ENCODE measurements at regions not wholly inside any gene's neighbourhood (a gene's known extent, or its start where the extent isn't known, plus 50 kb on each side); places are given as distances from the start of the nearest gene placed in this dataset.

GRCh38 chr2:105644174-105644980, 100.3 kb upstream of the NCK2 start:
- H3K9me3 ChIP-seq (ENCODE audit: control insufficient read depth, insufficient read depth, low read depth, low read length): no peaks in the 10 kb centered on the region
- TF ChIP-seq CTCF (conservative IDR thresholded peaks at IDR 0.05 in 1 of 2, IDR thresholded peaks at IDR 0.05 in 1 of 2; ENCODE audit: low read depth in 1 of 2, low read length in 2 of 2) (no peak), EZH2 (IDR thresholded peaks at IDR 0.05; ENCODE audit: low read length, missing control alignments) (no peak)
- H2AFZ ChIP-seq (ENCODE audit: low read length): no peak overlapping the region
- no peak overlapping the region for H3K4me3 ChIP-seq (replicated peaks in 1 of 4; ENCODE audit: control extremely low read depth in 1 of 4, insufficient read depth in 1 of 4, low read depth in 3 of 4, low read length in 4 of 4)
- H3K4me2 ChIP-seq (ENCODE audit: extremely low read depth, insufficient read depth, low read length): no peak overlapping the region
- no peaks in the 10 kb centered on the region for H4K20me1 ChIP-seq (ENCODE audit: control insufficient read depth, extremely low read depth, insufficient read depth, low read length)
- no peak overlapping the region for H3K9ac ChIP-seq (ENCODE audit: insufficient read depth, low read length)
- H3K27me3 ChIP-seq (ENCODE audit: control insufficient read depth, insufficient read depth, low read length): peaks cover 14% of the 10 kb centered on the region
- peak; percentile 13 to 19 for DNase-seq (ENCODE audit: low read depth in 2 of 2)
- peaks cover 2% of the 10 kb centered on the region for H3K4me1 ChIP-seq (ENCODE audit: control insufficient read depth, extremely low read depth, insufficient read depth, low read length)
- H3K36me3 ChIP-seq (ENCODE audit: control insufficient read depth, insufficient read depth, low read length): no peaks in the 10 kb centered on the region
- no peaks in the 10 kb centered on the region for H3K79me2 ChIP-seq (ENCODE audit: control insufficient read depth, insufficient read depth, low read length)
- no peak overlapping the region for H3K27ac ChIP-seq (ENCODE audit: insufficient read depth, low read length)

GRCh38 chr2:105643405-105644173, 101.1 kb upstream of the NCK2 start:
- no peak overlapping the region for H3K4me2 ChIP-seq (ENCODE audit: extremely low read depth, insufficient read depth, low read length)
- no peak overlapping the region for H3K9ac ChIP-seq (ENCODE audit: insufficient read depth, low read length)
- H3K79me2 ChIP-seq (ENCODE audit: control insufficient read depth, insufficient read depth, low read length): no peaks in the 10 kb centered on the region
- H2AFZ ChIP-seq (ENCODE audit: low read length): no peak overlapping the region
- H3K27ac ChIP-seq (ENCODE audit: insufficient read depth, low read length): no peak overlapping the region
- H4K20me1 ChIP-seq (ENCODE audit: control insufficient read depth, extremely low read depth, insufficient read depth, low read length): no peaks in the 10 kb centered on the region
- TF ChIP-seq EZH2 (IDR thresholded peaks at IDR 0.05; ENCODE audit: low read length, missing control alignments): no peak
- TF ChIP-seq CTCF (conservative IDR thresholded peaks at IDR 0.05 in 1 of 2, IDR thresholded peaks at IDR 0.05 in 1 of 2; ENCODE audit: low read depth in 1 of 2, low read length in 2 of 2): no peak
- H3K36me3 ChIP-seq (ENCODE audit: control insufficient read depth, insufficient read depth, low read length): no peaks in the 10 kb centered on the region
- H3K4me1 ChIP-seq (ENCODE audit: control insufficient read depth, extremely low read depth, insufficient read depth, low read length): peaks cover 2% of the 10 kb centered on the region
- no peak overlapping the region for H3K4me3 ChIP-seq (replicated peaks in 1 of 4; ENCODE audit: control extremely low read depth in 1 of 4, insufficient read depth in 1 of 4, low read depth in 3 of 4, low read length in 4 of 4)
- no peaks in the 10 kb centered on the region for H3K9me3 ChIP-seq (ENCODE audit: control insufficient read depth, insufficient read depth, low read depth, low read length)
- no peak for DNase-seq (ENCODE audit: low read depth in 2 of 2)
- peaks cover 12% of the 10 kb centered on the region for H3K27me3 ChIP-seq (ENCODE audit: control insufficient read depth, insufficient read depth, low read length)

GRCh38 chr2:105641389-105641811, 103.3 kb upstream of the NCK2 start:
- no peak overlapping the region for H3K9ac ChIP-seq (ENCODE audit: insufficient read depth, low read length)
- H3K4me2 ChIP-seq (ENCODE audit: extremely low read depth, insufficient read depth, low read length): no peak overlapping the region
- H3K79me2 ChIP-seq (ENCODE audit: control insufficient read depth, insufficient read depth, low read length): no peaks in the 10 kb centered on the region
- no peaks in the 10 kb centered on the region for H3K36me3 ChIP-seq (ENCODE audit: control insufficient read depth, insufficient read depth, low read length)
- no peaks in the 10 kb centered on the region for H4K20me1 ChIP-seq (ENCODE audit: control insufficient read depth, extremely low read depth, insufficient read depth, low read length)
- peaks cover 2% of the 10 kb centered on the region for H3K4me1 ChIP-seq (ENCODE audit: control insufficient read depth, extremely low read depth, insufficient read depth, low read length)
- no peaks in the 10 kb centered on the region for H3K9me3 ChIP-seq (ENCODE audit: control insufficient read depth, insufficient read depth, low read depth, low read length)
- no peak for DNase-seq (ENCODE audit: low read depth in 2 of 2)
- no peak overlapping the region for H2AFZ ChIP-seq (ENCODE audit: low read length)
- TF ChIP-seq CTCF (conservative IDR thresholded peaks at IDR 0.05 in 1 of 2, IDR thresholded peaks at IDR 0.05 in 1 of 2; ENCODE audit: low read depth in 1 of 2, low read length in 2 of 2): no peak
- no peak for TF ChIP-seq EZH2 (IDR thresholded peaks at IDR 0.05; ENCODE audit: low read length, missing control alignments)
- no peak overlapping the region for H3K27ac ChIP-seq (ENCODE audit: insufficient read depth, low read length)
- peaks cover 10% of the 10 kb centered on the region for H3K27me3 ChIP-seq (ENCODE audit: control insufficient read depth, insufficient read depth, low read length)
- H3K4me3 ChIP-seq (replicated peaks in 1 of 4; ENCODE audit: control extremely low read depth in 1 of 4, insufficient read depth in 1 of 4, low read depth in 3 of 4, low read length in 4 of 4): no peak overlapping the region
